ENCODE measurements at regions not wholly inside any gene's neighbourhood (a gene's known extent, or its start where the extent isn't known, plus 50 kb on each side); places are given as distances from the start of the nearest gene placed in this dataset.
A peak's percentile ranks its signal among the peaks of the same experiment; 100 is the strongest.

- TF ChIP-seq CHD4 (IDR thresholded peaks at IDR 0.05; ENCODE audit: borderline replicate concordance, low read length) (no peak), ZNF780A (CRISPR knock-in tag; IDR thresholded peaks at IDR 0.05) (no peak), SOX6 (IDR thresholded peaks at IDR 0.05) (no peak), SOX6 (CRISPR knock-in tag; IDR thresholded peaks at IDR 0.05) (peak; percentile 71), RXRA (CRISPR knock-in tag; IDR thresholded peaks at IDR 0.05) (0 out of 2 replicates have a peak, but pooled peaks have one; percentile 37), BORCS8-MEF2B (CRISPR knock-in tag; IDR thresholded peaks at IDR 0.05) (peak; percentile 46; the same call in 1 of the 2 replicates), ZMAT3 (CRISPR knock-in tag; conservative IDR thresholded peaks at IDR 0.05) (0 out of 2 replicates have a peak, but pooled peaks have one; percentile 28), BATF2 (CRISPR knock-in tag; IDR thresholded peaks at IDR 0.05) (no peak), PPARG (CRISPR knock-in tag; conservative IDR thresholded peaks at IDR 0.05) (peak; percentile 83), ZMYM2 (CRISPR knock-in tag; IDR thresholded peaks at IDR 0.05) (peak; percentile 89), IRF2 (CRISPR knock-in tag; IDR thresholded peaks at IDR 0.05) (0 out of 2 replicates have a peak, but pooled peaks have one; percentile 28), KLF13 (CRISPR knock-in tag; IDR thresholded peaks at IDR 0.05) (no peak), AHDC1 (CRISPR knock-in tag; IDR thresholded peaks at IDR 0.05; ENCODE audit: borderline replicate concordance) (peak; percentile 52; the same call in 1 of the 2 replicates), ZNF431 (CRISPR knock-in tag; IDR thresholded peaks at IDR 0.05; ENCODE audit: borderline replicate concordance, low read depth) (peak; percentile 53; the same call in 1 of the 2 replicates), ZMYM4 (CRISPR knock-in tag; IDR thresholded peaks at IDR 0.05) (peak; percentile 91), MAX (IDR thresholded peaks at IDR 0.05) (peak; percentile 50), TBX2 (CRISPR knock-in tag; IDR thresholded peaks at IDR 0.05; ENCODE audit: borderline replicate concordance) (peak; percentile 58; the same call in 1 of the 2 replicates), ZNF644 (CRISPR knock-in tag; IDR thresholded peaks at IDR 0.05; ENCODE audit: low read depth) (peak; percentile 79), TOPORS (CRISPR knock-in tag; IDR thresholded peaks at IDR 0.05) (peak; percentile 53; the same call in 1 of the 2 replicates), KDM5B (CRISPR knock-in tag; IDR thresholded peaks at IDR 0.05; ENCODE audit: borderline replicate concordance) (no peak), FOXP1 (IDR thresholded peaks at IDR 0.05) (no peak), FOXP1 (CRISPR knock-in tag; IDR thresholded peaks at IDR 0.05) (peak; percentile 45; the same call in 1 of the 2 replicates), ZBTB7A (CRISPR knock-in tag; IDR thresholded peaks at IDR 0.05) (no peak), SP4 (CRISPR knock-in tag; IDR thresholded peaks at IDR 0.05) (no peak), TFAP4 (IDR thresholded peaks at IDR 0.05; ENCODE audit: borderline replicate concordance, low read depth) (peak; percentile 81; the same call in 1 of the 2 replicates), ZMYM3 (CRISPR knock-in tag; IDR thresholded peaks at IDR 0.05) (peak; percentile 88)
Measured at GRCh38 chr7:36796850-36797536, 72.7 kb upstream of the AOAH start (continued).

Data from HepG2 (cell line).